OCI-LY7 (cell line): ENCODE measurements at regions not wholly inside any gene's neighbourhood (a gene's known extent, or its start where the extent isn't known, plus 50 kb on each side); places are given as distances from the start of the nearest gene placed in this dataset.

Experiments used
- CTCF ChIP-seq: fragments of 200-600 bp; sonication (generic); conservative IDR thresholded peaks from 2 replicates; pipeline ENCODE4 v1.5.1; 2014; ENCODE audit warnings: mild to moderate bottlenecking, antibody characterized with exemption, low read length, moderate library complexity, mixed read lengths
- EZH2phosphoT487 ChIP-seq: fragments of 200-600 bp; sonication (generic); IDR thresholded peaks from 2 replicates; pipeline ENCODE4 v1.6.1; 2018; ENCODE audit warnings: low read depth, borderline replicate concordance, mild to moderate bottlenecking, mixed run types, antibody characterized with exemption, low read length, moderate library complexity, mixed read lengths

GRCh38 chr5:172506251-172506650, 51.9 kb upstream of the SH3PXD2B start:
- TF ChIP-seq CTCF (no peak), EZH2phosphoT487 (no peak)
